Smooth muscle cell (in vitro differentiated cells): ENCODE measurements at regions not wholly inside any gene's neighbourhood (a gene's known extent, or its start where the extent isn't known, plus 50 kb on each side); places are given as distances from the start of the nearest gene placed in this dataset.

Experiments used
- DNase-seq: peaks from one replicate; lab custom pipeline; 2025; ENCODE audit not compliant: unreplicated experiment; lab: John Stamatoyannopoulos, UW
- H2AFZ ChIP-seq: fragments of 200-600 bp; sonication (generic); 2 replicates; pipeline ENCODE4 v1.6.0; 2016; ENCODE audit warnings: antibody characterized with exemption, low read depth, mild to moderate bottlenecking
- H3F3A ChIP-seq: fragments of 200-600 bp; sonication (generic); 2 replicates; pipeline ENCODE4 v1.6.0; 2017; ENCODE audit warnings: antibody characterized with exemption, low read depth
- H3K27ac ChIP-seq: fragments of 200-600 bp; sonication (generic); 2 replicates; pipeline ENCODE4 v1.5.1; 2016; ENCODE audit warnings: low read depth, mild to moderate bottlenecking
- H3K27me3 ChIP-seq: fragments of 200-600 bp; sonication (generic); 2 replicates; pipeline ENCODE4 v1.6.1; 2016; ENCODE audit warnings: low read depth, mild to moderate bottlenecking
- H3K36me3 ChIP-seq: fragments of 200-600 bp; sonication (generic); 2 replicates; pipeline ENCODE4 v1.5.1; 2016; ENCODE audit warnings: low read depth
- H3K4me1 ChIP-seq: fragments of 200-600 bp; sonication (generic); 2 replicates; pipeline ENCODE4 v1.5.1; 2016; ENCODE audit warnings: low read depth
- H3K4me2 ChIP-seq: fragments of 200-600 bp; sonication (generic); 2 replicates; pipeline ENCODE4 v1.6.0; 2016; ENCODE audit warnings: mild to moderate bottlenecking
- H3K4me3 ChIP-seq: fragments of 200-600 bp; sonication (generic); 2 replicates; pipeline ENCODE4 v1.5.1; 2016; ENCODE audit warnings: mild to moderate bottlenecking
- H3K79me2 ChIP-seq: fragments of 200-600 bp; sonication (generic); 2 replicates; pipeline ENCODE4 v1.6.0; 2016; ENCODE audit warnings: low read depth, mild to moderate bottlenecking
- H3K9ac ChIP-seq: fragments of 200-600 bp; sonication (generic); 2 replicates; pipeline ENCODE4 v1.6.0; 2016; ENCODE audit warnings: low read depth
- H3K9me3 ChIP-seq: fragments of 200-600 bp; sonication (generic); replicated peaks from 2 replicates; pipeline ENCODE4 v1.5.1; 2016; ENCODE audit warnings: low read depth
- H4K20me1 ChIP-seq: fragments of 200-600 bp; sonication (generic); 2 replicates; pipeline ENCODE4 v1.6.0; 2016; ENCODE audit warnings: low read depth
- WGBS: methylation state at CpG from one replicate; pipeline ENCODE4 v1.1.7; 2016; ENCODE audit warnings: low lambda C conversion rate; 5-methylcytosine and 5-hydroxymethylcytosine counted together
- TF ChIP-seq, protein P1 (sequence below): fragments of 200-600 bp; sonication (generic); IDR thresholded peaks from 2 replicates; pipeline ENCODE4 v1.5.1; 2017; ENCODE audit warnings: borderline replicate concordance, mild to moderate bottlenecking, antibody characterized with exemption; ENCODE audit not compliant: insufficient read depth, poor library complexity, severe bottlenecking

DNA sequence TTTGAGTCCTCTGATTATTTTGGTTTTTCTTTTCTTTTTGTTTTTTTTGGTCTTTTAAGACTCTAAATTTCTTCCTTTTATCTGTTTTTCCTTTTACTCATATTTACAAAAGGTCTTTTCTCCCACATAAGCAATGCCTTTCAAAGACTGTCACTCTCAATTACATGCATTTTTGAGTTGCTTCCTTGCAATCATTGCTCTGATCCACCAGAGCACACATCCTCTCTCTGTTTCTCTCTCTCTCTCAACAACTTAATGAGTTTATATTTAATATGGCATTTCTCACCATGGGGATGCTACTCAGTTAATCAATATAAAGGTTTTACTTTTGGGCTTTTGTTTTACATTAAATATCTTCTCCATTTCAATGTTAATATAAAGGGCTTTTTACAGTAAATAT is 62.7 kb upstream of the OR10AD1 start:
- H3K36me3 ChIP-seq = no peaks in the 10 kb centered on the region
- no peaks in the 10 kb centered on the region for H3K4me1 ChIP-seq
- no peak overlapping the region for H3K9ac ChIP-seq
- H3K79me2 ChIP-seq = no peaks in the 10 kb centered on the region
- H3K4me2 ChIP-seq = no peak overlapping the region
- no peak overlapping the region for H3K27ac ChIP-seq
- H2AFZ ChIP-seq = no peak overlapping the region
- H3K27me3 ChIP-seq = peaks cover 55% of the 10 kb centered on the region
- TF ChIP-seq, protein P1, sequence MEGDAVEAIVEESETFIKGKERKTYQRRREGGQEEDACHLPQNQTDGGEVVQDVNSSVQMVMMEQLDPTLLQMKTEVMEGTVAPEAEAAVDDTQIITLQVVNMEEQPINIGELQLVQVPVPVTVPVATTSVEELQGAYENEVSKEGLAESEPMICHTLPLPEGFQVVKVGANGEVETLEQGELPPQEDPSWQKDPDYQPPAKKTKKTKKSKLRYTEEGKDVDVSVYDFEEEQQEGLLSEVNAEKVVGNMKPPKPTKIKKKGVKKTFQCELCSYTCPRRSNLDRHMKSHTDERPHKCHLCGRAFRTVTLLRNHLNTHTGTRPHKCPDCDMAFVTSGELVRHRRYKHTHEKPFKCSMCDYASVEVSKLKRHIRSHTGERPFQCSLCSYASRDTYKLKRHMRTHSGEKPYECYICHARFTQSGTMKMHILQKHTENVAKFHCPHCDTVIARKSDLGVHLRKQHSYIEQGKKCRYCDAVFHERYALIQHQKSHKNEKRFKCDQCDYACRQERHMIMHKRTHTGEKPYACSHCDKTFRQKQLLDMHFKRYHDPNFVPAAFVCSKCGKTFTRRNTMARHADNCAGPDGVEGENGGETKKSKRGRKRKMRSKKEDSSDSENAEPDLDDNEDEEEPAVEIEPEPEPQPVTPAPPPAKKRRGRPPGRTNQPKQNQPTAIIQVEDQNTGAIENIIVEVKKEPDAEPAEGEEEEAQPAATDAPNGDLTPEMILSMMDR = no peak
- no peak overlapping the region for H3K4me3 ChIP-seq
- no peak for DNase-seq
- no peaks in the 10 kb centered on the region for H3F3A ChIP-seq
- no peaks in the 10 kb centered on the region for H4K20me1 ChIP-seq
- no peaks in the 10 kb centered on the region for H3K9me3 ChIP-seq

DNA sequence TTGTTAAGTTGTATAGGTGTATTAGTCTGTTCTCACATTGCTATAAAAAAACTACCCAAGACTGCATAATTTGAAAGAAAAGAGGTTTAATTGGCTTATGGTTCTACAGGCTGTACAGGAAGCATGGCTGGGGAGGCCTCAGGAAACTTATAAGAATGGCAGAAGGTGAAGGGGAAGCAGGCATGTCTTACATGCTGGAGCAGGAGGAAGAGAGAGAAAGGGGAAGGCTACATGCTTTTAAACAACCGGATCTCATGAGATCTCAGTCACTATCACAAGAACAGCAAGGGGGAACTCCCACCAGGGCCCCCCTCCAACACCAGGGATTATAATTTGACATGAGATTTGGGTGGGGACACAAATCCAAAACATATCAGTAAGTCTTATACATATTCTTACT is 60.5 kb upstream of the OR10AD1 start:
- Histone ChIP-seq H3K9me3 (no peaks in the 10 kb centered on the region), H3K79me2 (no peaks in the 10 kb centered on the region), H3K4me2 (no peak overlapping the region), H3K36me3 (no peaks in the 10 kb centered on the region), H3K9ac (no peak overlapping the region), H2AFZ (no peak overlapping the region), H3F3A (no peaks in the 10 kb centered on the region), H3K4me1 (no peaks in the 10 kb centered on the region), H3K4me3 (no peak overlapping the region), H3K27me3 (peaks cover 36% of the 10 kb centered on the region), H3K27ac (no peak overlapping the region), H4K20me1 (no peaks in the 10 kb centered on the region)
- 86% methylated on average over 1 of the region's 1 CpG for WGBS
- DNase-seq = no peak
- TF ChIP-seq, protein P1 = no peak

DNA sequence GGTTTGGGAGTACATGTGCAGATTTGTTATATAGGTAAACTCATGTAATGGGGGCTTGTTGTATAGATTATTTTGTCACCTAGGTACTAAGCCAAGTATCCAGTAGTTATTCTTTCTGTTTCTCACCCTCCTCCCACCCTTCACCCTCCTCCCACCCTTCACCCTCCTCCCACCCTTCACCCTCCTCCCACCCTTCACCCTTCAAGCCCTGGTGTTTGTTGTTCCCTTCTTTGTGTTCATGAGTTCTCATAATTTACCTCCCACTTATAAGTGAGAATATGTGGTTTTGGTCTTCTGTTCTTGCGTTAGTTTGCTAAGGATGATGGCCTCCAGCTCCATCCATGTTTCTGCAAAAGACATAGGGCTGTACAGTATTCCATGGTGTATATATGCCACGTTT is 58.7 kb upstream of the OR10AD1 start:
- TF ChIP-seq, protein P1 = no peak
- Histone ChIP-seq H3K9me3 (no peaks in the 10 kb centered on the region), H3K4me1 (no peaks in the 10 kb centered on the region), H3K4me3 (no peak overlapping the region), H2AFZ (no peak overlapping the region), H3K27ac (no peak overlapping the region), H3F3A (no peaks in the 10 kb centered on the region), H3K36me3 (no peaks in the 10 kb centered on the region), H3K27me3 (peaks cover 20% of the 10 kb centered on the region), H4K20me1 (no peaks in the 10 kb centered on the region), H3K9ac (no peak overlapping the region), H3K79me2 (no peaks in the 10 kb centered on the region), H3K4me2 (no peak overlapping the region)
- 60% methylated on average over 2 of the region's 2 CpGs for WGBS
- DNase-seq = no peak
